H9 (cell line): ENCODE measurements at regions not wholly inside any gene's neighbourhood (a gene's known extent, or its start where the extent isn't known, plus 50 kb on each side); places are given as distances from the start of the nearest gene placed in this dataset.

Source experiments
- DNase-seq: peaks from one replicate; pipeline ENCODE4 v3.0.0-alpha.2; 2017
- H2AFZ ChIP-seq: one replicate; pipeline ENCODE4 v1.6.1; 2013; ENCODE audit warnings: mild to moderate bottlenecking, low read length, control low read depth, moderate library complexity
- H2AK5ac ChIP-seq: 2 replicates; pipeline ENCODE4 v1.6.1; 2013; ENCODE audit warnings: low read length, control low read depth, mixed read lengths; ENCODE audit not compliant: insufficient read length
- H2BK120ac ChIP-seq: one replicate; pipeline ENCODE4 v1.6.1; 2013; ENCODE audit warnings: low read depth, mild to moderate bottlenecking, low read length, control low read depth, inconsistent platforms; ENCODE audit not compliant: poor library complexity, severe bottlenecking
- H2BK12ac ChIP-seq: 2 replicates; pipeline ENCODE4 v1.6.1; 2013; ENCODE audit warnings: low read length, control low read depth, mixed read lengths, low read depth; ENCODE audit not compliant: insufficient read length
- H2BK15ac ChIP-seq: 2 replicates; pipeline ENCODE4 v1.6.1; 2013; ENCODE audit warnings: low read depth, low read length, control low read depth
- H2BK20ac ChIP-seq: one replicate; pipeline ENCODE4 v1.6.1; 2013; ENCODE audit warnings: low read depth, mild to moderate bottlenecking, low read length, control low read depth, inconsistent platforms; ENCODE audit not compliant: poor library complexity, severe bottlenecking
- H2BK5ac ChIP-seq: 2 replicates; pipeline ENCODE4 v1.6.1; 2013; ENCODE audit warnings: low read length, control low read depth, mixed read lengths; ENCODE audit not compliant: insufficient read length
- H3K14ac ChIP-seq: 2 replicates; pipeline ENCODE4 v1.6.1; 2013; ENCODE audit warnings: low read length, control low read depth; ENCODE audit not compliant: insufficient read depth
- H3K18ac ChIP-seq: 2 replicates; pipeline ENCODE4 v1.6.1; 2013; ENCODE audit warnings: low read depth, mild to moderate bottlenecking, mixed read lengths, low read length, control low read depth; ENCODE audit not compliant: insufficient read length
- H3K23ac ChIP-seq: 2 replicates; pipeline ENCODE4 v1.6.1; 2013; ENCODE audit warnings: low read length, control low read depth, mixed read lengths, low read depth; ENCODE audit not compliant: insufficient read length
- H3K23me2 ChIP-seq: 2 replicates; pipeline ENCODE4 v1.6.1; 2013; ENCODE audit warnings: low read depth, mild to moderate bottlenecking, mixed read lengths, low read length, control low read depth; ENCODE audit not compliant: insufficient read length, poor library complexity, severe bottlenecking
- H3K27ac ChIP-seq: 2 replicates; pipeline ENCODE4 v1.5.1; 2013; ENCODE audit warnings: low read length, control low read depth, mixed read lengths, low read depth; ENCODE audit not compliant: insufficient read length
- H3K27me3 ChIP-seq: 2 replicates; pipeline ENCODE4 v1.6.1; 2013; ENCODE audit warnings: low read length, control low read depth, inconsistent platforms; ENCODE audit not compliant: insufficient read depth
- H3K4ac ChIP-seq: 2 replicates; pipeline ENCODE4 v1.6.1; 2013; ENCODE audit warnings: low read depth, mild to moderate bottlenecking, control low read depth, inconsistent platforms, low read length, moderate library complexity
- H3K4me1 ChIP-seq: 2 replicates; pipeline ENCODE4 v1.6.1; 2013; ENCODE audit warnings: low read length, control low read depth, inconsistent platforms; ENCODE audit not compliant: insufficient read depth
- H3K4me2 ChIP-seq: 2 replicates; pipeline ENCODE4 v1.6.1; 2013; ENCODE audit warnings: low read length, control low read depth, mixed read lengths; ENCODE audit not compliant: insufficient read length, insufficient read depth
- H3K56ac ChIP-seq: 2 replicates; pipeline ENCODE4 v1.6.1; 2013; ENCODE audit warnings: low read depth, mild to moderate bottlenecking, mixed read lengths, low read length, control low read depth; ENCODE audit not compliant: insufficient read length
- H3K79me1 ChIP-seq: 2 replicates; pipeline ENCODE4 v1.6.1; 2013; ENCODE audit warnings: low read depth, mild to moderate bottlenecking, moderate library complexity, low read length, control low read depth, inconsistent platforms; ENCODE audit not compliant: insufficient read depth, poor library complexity, severe bottlenecking
- H3K79me2 ChIP-seq: 2 replicates; pipeline ENCODE4 v1.6.1; 2013; ENCODE audit warnings: low read length, control low read depth, inconsistent platforms; ENCODE audit not compliant: insufficient read depth
- H3K9ac ChIP-seq: 2 replicates; pipeline ENCODE4 v1.6.1; 2013; ENCODE audit warnings: low read length, control low read depth, mixed read lengths; ENCODE audit not compliant: insufficient read length; ENCODE audit errors: extremely low read depth
- H3K9me3 ChIP-seq: one replicate; pipeline ENCODE4 v1.6.1; 2013; ENCODE audit warnings: low read depth, low read length, inconsistent platforms; ENCODE audit not compliant: control insufficient read depth
- H3T11ph ChIP-seq: one replicate; pipeline ENCODE4 v1.6.1; 2013; ENCODE audit warnings: mild to moderate bottlenecking, low read length, control low read depth, inconsistent platforms
- H4K20me1 ChIP-seq: one replicate; pipeline ENCODE4 v1.6.1; 2013; ENCODE audit not compliant: control insufficient read depth, insufficient read length, insufficient read depth
- H4K5ac ChIP-seq: 2 replicates; pipeline ENCODE4 v1.6.1; 2013; ENCODE audit warnings: low read depth, mild to moderate bottlenecking, mixed read lengths, low read length, control low read depth; ENCODE audit not compliant: insufficient read length
- H4K8ac ChIP-seq: replicated peaks from 2 replicates; pipeline ENCODE4 v1.6.1; 2013; ENCODE audit warnings: low read length, control low read depth, mixed read lengths, low read depth; ENCODE audit not compliant: insufficient read length
- H4K91ac ChIP-seq: 2 replicates; pipeline ENCODE4 v1.6.1; 2013; ENCODE audit warnings: low read depth, mild to moderate bottlenecking, moderate library complexity, mixed read lengths, low read length, control low read depth; ENCODE audit not compliant: insufficient read length
- H3K27ac Mint-ChIP-seq, 3 experiments: 2 replicates in 2 of 3; 3 replicates in 1 of 3; pipeline ENCODE4 v1.8.0; 2020 to 2021; ENCODE audit warnings: mixed read lengths in 3 of 3, mild to moderate bottlenecking in 1 of 3, moderate library complexity in 1 of 3
- H3K27me3 Mint-ChIP-seq: 2 replicates; pipeline ENCODE4 v1.8.0; 2021; ENCODE audit warnings: low read depth, mild to moderate bottlenecking, moderate library complexity, mixed read lengths
- H3K36me3 Mint-ChIP-seq, 3 experiments: 2 replicates in 2 of 3; 3 replicates in 1 of 3; pipeline ENCODE4 v1.8.0; 2020 to 2021; ENCODE audit warnings: low read depth in 3 of 3, mixed read lengths in 3 of 3; ENCODE audit not compliant: insufficient read depth in 1 of 3
- H3K4me1 Mint-ChIP-seq, 2 experiments: 2 replicates each; pipeline ENCODE4 v1.8.0; 2020; ENCODE audit warnings: mixed read lengths in 2 of 2
- H3K4me3 Mint-ChIP-seq, 2 experiments: 2 replicates in 1 of 2; 3 replicates in 1 of 2; pipeline ENCODE4 v1.8.0; 2020 to 2021; ENCODE audit warnings: mild to moderate bottlenecking in 2 of 2, mixed read lengths in 2 of 2, moderate library complexity in 1 of 2
- H3K9me3 Mint-ChIP-seq, 2 experiments: 2 replicates in 1 of 2; 3 replicates in 1 of 2; pipeline ENCODE4 v1.8.0; 2020; ENCODE audit warnings: mild to moderate bottlenecking in 2 of 2, mixed read lengths in 2 of 2, moderate library complexity in 1 of 2
- CTCF ChIP-seq: fragments of 200-600 bp; sonication (generic); conservative IDR thresholded peaks from 3 replicates; pipeline ENCODE4 v1.8.0; 2021; ENCODE audit warnings: antibody characterized with exemption, mild to moderate bottlenecking
- WGBS: extraction: QIAGEN DNeasy Blood & Tissue Kit; methylation state at CpG from one replicate; pipeline ENCODE4 v1.1.7; 2013; ENCODE audit warnings: missing lambda C conversion rate, low lambda C conversion rate, mixed read lengths; ENCODE audit not compliant: insufficient read length; ENCODE audit errors: extremely low coverage; 5-methylcytosine and 5-hydroxymethylcytosine counted together

GRCh38 chr2:236844711-236845110 lies 241.0 kb upstream of the COPS8 start:
- Histone ChIP-seq H3K4me1 (peaks cover 12% of the 10 kb centered on the region; the same call in 1 of the 2 replicates), H3K14ac (no peak overlapping the region), H3K27me3 (no peaks in the 10 kb centered on the region; the same call in 1 of the 2 replicates), H3T11ph (no peak overlapping the region), H3K23me2 (no peaks in the 10 kb centered on the region), H4K20me1 (no peaks in the 10 kb centered on the region), H3K9ac (no peak overlapping the region), H3K4ac (no peak overlapping the region), H3K4me2 (no peak overlapping the region), H3K79me2 (no peaks in the 10 kb centered on the region), H3K56ac (no peak overlapping the region), H4K5ac (no peak overlapping the region), H3K18ac (no peak overlapping the region), H4K91ac (no peak overlapping the region), H2BK5ac (no peak overlapping the region), H3K23ac (no peak overlapping the region), H2AK5ac (no peak overlapping the region), H3K79me1 (no peaks in the 10 kb centered on the region), H2AFZ (no peak overlapping the region), H2BK12ac (no peak overlapping the region), H3K27ac (no peak overlapping the region), H2BK20ac (no peak overlapping the region), H3K9me3 (no peaks in the 10 kb centered on the region), H4K8ac (no peak overlapping the region), H2BK15ac (no peak overlapping the region), H2BK120ac (no peak overlapping the region)
- no peak for DNase-seq
- H3K27me3 Mint-ChIP-seq = peaks cover 28% of the 10 kb centered on the region
- no peak for TF ChIP-seq CTCF
- peaks cover 38 to 39% of the 10 kb centered on the region in 2 experiments for H3K4me1 Mint-ChIP-seq
- no CpG with 5 or more reads among the region's 3 CpGs for WGBS
- no peak overlapping the region for H3K27ac Mint-ChIP-seq
- H3K4me3 Mint-ChIP-seq = no peak overlapping the region
- peaks cover 25 to 27% of the 10 kb centered on the region in 2 experiments for H3K9me3 Mint-ChIP-seq
- H3K36me3 Mint-ChIP-seq = peaks cover 9 to 28% (median 14%) of the 10 kb centered on the region in 3 experiments
